Right lobe of liver (tissue), 6 donors: ENCODE measurements at regions not wholly inside any gene's neighbourhood (a gene's known extent, or its start where the extent isn't known, plus 50 kb on each side); places are given as distances from the start of the nearest gene placed in this dataset.

Experiments used
- ATAC-seq, 4 donors: fragments of 200-7000 bp; cut with Tn5 transposase; one replicate each; pipeline ENCODE4 v1.9.1; 2020; ENCODE audit warnings: mild to moderate bottlenecking in 4 of 4, moderate library complexity in 4 of 4
- DNase-seq, 3 donors: peaks; one replicate each; pipeline ENCODE4 v3.0.0-alpha.2; 2020
- H3K27ac ChIP-seq, 3 donors: fragments of 200-600 bp; one replicate each; pipeline ENCODE4 v1.8.0; 2022
- H3K27me3 ChIP-seq, 2 donors: fragments of 200-600 bp; one replicate each; pipeline ENCODE4 v1.8.0; 2022
- H3K36me3 ChIP-seq, 4 donors: fragments of 200-600 bp; sonication (generic) in 1 of 4; one replicate each; pipeline versions ENCODE4 v1.5.1 to v1.8.0; 2017 to 2022; ENCODE audit warnings: control low read depth in 1 of 4
- H3K4me1 ChIP-seq, 4 donors: fragments of 200-600 bp; sonication (generic) in 1 of 4; one replicate each; pipeline versions ENCODE4 v1.5.1 to v1.8.0; 2017 to 2022; ENCODE audit warnings: control low read depth in 1 of 4
- H3K4me3 ChIP-seq, 3 donors: fragments of 200-600 bp; one replicate each; pipeline ENCODE4 v1.8.0; 2022
- H3K9me3 ChIP-seq, 4 donors: fragments of 200-600 bp; sonication (generic) in 1 of 4; one replicate each; pipeline versions ENCODE4 v1.5.1 to v1.8.0; 2017 to 2022; ENCODE audit warnings: control low read depth in 1 of 4
- POLR2A ChIP-seq: fragments of 450-650 bp; IDR thresholded peaks from one replicate; pipeline ENCODE4 v1.6.1; 2017; ENCODE audit warnings: antibody characterized with exemption, mild to moderate bottlenecking
- WGBS: methylation state at CpG from one replicate; pipeline ENCODE4 v1.1.6; 2018; ENCODE audit warnings: low coverage, low lambda C conversion rate; ENCODE audit not compliant: insufficient coverage; ENCODE audit errors: missing lambda C conversion rate; 5-methylcytosine and 5-hydroxymethylcytosine counted together
- intact Hi-C, 2 donors: fragments of 100-400 bp; cut with DNase I; formaldehyde crosslinking; loops; one replicate each; pipeline versions ENCODE4 v1.11.2 to v1.14.1; 2022
- TF ChIP-seq, protein P1 (sequence below), 4 donors: fragments of 200-600 bp in 3 of 4; fragments of 450-650 bp in 1 of 4; IDR thresholded peaks; one replicate each; pipeline versions ENCODE4 v1.5.1 to v1.8.0; 2016 to 2022; ENCODE audit warnings: antibody characterized with exemption in 4 of 4, mild to moderate bottlenecking in 2 of 4
- donor health status: DM: no; HTN: yes; CAD: no.
- donor health status: DM: no; HTN: no; CAD: no.
- donor health status: DM: no; HTN: no; CAD: no.
- donor health status: DM: no; HTN: yes; CAD: no.
- donor health status: DM: no; HTN: yes; CAD: no.

DNA sequence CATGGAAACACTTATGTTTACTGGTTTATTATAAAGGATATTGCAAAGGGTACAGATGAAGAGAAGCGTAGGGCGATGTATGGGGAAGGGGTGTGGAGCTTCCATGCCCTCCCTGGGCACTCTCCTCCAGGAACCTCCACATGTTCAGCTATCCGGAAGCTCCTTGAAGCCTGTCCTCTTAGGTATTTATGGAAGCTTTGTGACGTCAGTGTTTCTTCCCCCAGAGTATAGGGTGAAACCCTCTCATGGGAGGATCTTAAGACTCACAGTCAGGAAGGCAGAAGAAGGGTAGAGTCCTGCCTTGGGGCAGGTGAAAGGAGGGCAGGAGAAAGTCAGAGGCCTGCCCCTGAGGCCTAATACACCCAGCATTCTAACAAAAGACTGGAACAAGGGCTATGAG, 61.3 kb upstream of the CREB1 start:
- intact Hi-C loops, result loop anchor here in 1 of 2 donors (10.0 kb wide), 1 partner anchor 484 kb away; no protein-coding TSS in a partner anchor
- Histone ChIP-seq H3K27ac (no peak overlapping the region), H3K36me3 (no peaks in the 10 kb centered on the region), H3K4me1 (peaks cover 0 to 4% (median 0%) of the 10 kb centered on the region in 4 donors), H3K27me3 (no peaks in the 10 kb centered on the region), H3K9me3 (no peaks in the 10 kb centered on the region), H3K4me3 (no peak overlapping the region)
- ATAC-seq (no peak), DNase-seq (no peak)
- no peak for TF ChIP-seq POLR2A
- TF ChIP-seq, protein P1, sequence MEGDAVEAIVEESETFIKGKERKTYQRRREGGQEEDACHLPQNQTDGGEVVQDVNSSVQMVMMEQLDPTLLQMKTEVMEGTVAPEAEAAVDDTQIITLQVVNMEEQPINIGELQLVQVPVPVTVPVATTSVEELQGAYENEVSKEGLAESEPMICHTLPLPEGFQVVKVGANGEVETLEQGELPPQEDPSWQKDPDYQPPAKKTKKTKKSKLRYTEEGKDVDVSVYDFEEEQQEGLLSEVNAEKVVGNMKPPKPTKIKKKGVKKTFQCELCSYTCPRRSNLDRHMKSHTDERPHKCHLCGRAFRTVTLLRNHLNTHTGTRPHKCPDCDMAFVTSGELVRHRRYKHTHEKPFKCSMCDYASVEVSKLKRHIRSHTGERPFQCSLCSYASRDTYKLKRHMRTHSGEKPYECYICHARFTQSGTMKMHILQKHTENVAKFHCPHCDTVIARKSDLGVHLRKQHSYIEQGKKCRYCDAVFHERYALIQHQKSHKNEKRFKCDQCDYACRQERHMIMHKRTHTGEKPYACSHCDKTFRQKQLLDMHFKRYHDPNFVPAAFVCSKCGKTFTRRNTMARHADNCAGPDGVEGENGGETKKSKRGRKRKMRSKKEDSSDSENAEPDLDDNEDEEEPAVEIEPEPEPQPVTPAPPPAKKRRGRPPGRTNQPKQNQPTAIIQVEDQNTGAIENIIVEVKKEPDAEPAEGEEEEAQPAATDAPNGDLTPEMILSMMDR (IDR thresholded peaks at IDR 0.05), result no peak
- WGBS, result 93% methylated on average over 4 of the region's 4 CpGs

DNA sequence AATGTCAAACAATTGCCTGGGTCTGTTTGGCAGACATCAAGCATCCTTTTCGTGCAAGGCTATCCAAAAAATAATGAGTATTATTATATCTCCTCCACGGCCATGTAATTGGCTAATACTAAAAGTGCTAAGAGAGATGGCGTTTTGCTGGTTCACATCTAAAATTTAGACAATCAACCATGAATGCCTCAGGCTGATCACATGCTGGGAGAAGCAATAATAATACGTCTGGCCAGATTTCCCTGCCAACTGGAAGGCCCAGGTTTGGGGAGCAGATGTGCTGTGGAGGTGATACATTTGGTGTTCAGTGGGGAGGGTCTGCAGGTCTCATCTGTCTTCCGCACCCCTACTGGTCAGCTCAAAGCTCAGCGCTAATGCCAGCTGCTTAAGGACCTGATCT, 60.3 kb upstream of the CREB1 start:
- no peak overlapping the region for H3K27ac ChIP-seq
- WGBS, result 88% methylated on average over 3 of the region's 6 CpGs
- intact Hi-C loops, result loop anchor here in 1 of 2 donors (10.0 kb wide), 1 partner anchor 485 kb away; no protein-coding TSS in a partner anchor
- no peaks in the 10 kb centered on the region for H3K36me3 ChIP-seq
- DNase-seq (no peak), ATAC-seq (no peak)
- H3K27me3 ChIP-seq, result no peaks in the 10 kb centered on the region
- H3K4me1 ChIP-seq, result peaks cover 0 to 4% (median 0%) of the 10 kb centered on the region in 4 donors
- TF ChIP-seq POLR2A, result no peak
- TF ChIP-seq, protein P1 (IDR thresholded peaks at IDR 0.05), result no peak
- H3K9me3 ChIP-seq, result no peaks in the 10 kb centered on the region
- H3K4me3 ChIP-seq, result no peak overlapping the region

DNA sequence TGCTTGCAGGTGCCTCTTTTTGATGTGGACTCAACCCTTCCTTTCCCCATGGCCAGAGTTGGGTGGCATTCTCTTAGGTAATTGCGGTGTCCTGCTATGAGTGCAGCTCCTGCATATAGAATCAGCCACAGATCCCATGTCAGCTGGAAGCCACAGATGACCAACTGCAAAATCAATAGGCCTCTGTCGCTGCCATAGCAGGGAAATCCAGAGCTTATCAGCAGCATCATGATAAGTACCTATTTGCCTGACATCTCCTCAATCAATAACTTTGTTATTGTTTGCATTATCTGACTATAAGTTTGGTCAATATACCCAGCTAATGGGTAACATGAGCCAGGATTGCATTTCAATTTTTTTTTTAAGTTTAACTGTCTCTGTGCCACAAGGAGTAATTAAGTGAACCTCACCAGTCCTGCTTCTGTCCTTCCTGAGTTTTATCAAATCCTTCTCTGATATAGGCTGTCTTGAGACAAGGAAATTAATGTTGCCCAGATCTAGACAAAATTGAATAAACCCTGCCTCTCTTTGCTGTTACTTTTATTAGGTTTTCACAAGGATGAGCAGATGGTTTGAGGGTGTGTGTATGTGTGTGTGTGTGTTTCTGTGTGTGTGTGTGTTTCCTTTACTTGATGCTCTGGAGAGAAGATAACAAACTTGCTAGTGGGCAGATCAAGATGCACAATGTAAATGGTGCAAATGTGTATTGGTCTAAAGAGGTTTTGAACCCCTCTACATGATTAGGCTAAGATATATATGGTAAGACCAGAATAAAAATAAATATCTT, 59.6 kb upstream of the CREB1 start:
- no peaks in the 10 kb centered on the region for H3K36me3 ChIP-seq
- intact Hi-C loops, result loop anchor here (5.0 to 10.0 kb wide), 4 partner anchors 485 to 675 kb away; no protein-coding TSS in a partner anchor
- H3K4me1 ChIP-seq, result peaks cover 0 to 4% (median 0%) of the 10 kb centered on the region in 4 donors
- ATAC-seq, result no peak
- WGBS, result 30% methylated on average over 1 of the region's 2 CpGs
- no peak for DNase-seq
- H3K9me3 ChIP-seq, result no peaks in the 10 kb centered on the region
- TF ChIP-seq POLR2A, result no peak
- TF ChIP-seq, protein P1 (IDR thresholded peaks at IDR 0.05), result no peak
- H3K4me3 ChIP-seq, result no peak overlapping the region
- H3K27ac ChIP-seq, result no peak overlapping the region
- no peaks in the 10 kb centered on the region for H3K27me3 ChIP-seq

- 87% methylated on average over 4 of the region's 4 CpGs for WGBS
- no peak overlapping the region for H3K4me3 ChIP-seq
- no peaks in the 10 kb centered on the region for H3K36me3 ChIP-seq
- no peak for TF ChIP-seq POLR2A
- TF ChIP-seq, protein P1 (IDR thresholded peaks at IDR 0.05), result no peak
- DNase-seq (no peak), ATAC-seq (no peak)
- intact Hi-C loops, result loop anchor here (5.0 to 10.0 kb wide), 3 partner anchors 489 to 676 kb away; no protein-coding TSS in a partner anchor
- H3K4me1 ChIP-seq, result peaks cover 0 to 4% (median 0%) of the 10 kb centered on the region in 4 donors
- H3K27me3 ChIP-seq, result no peaks in the 10 kb centered on the region
- H3K9me3 ChIP-seq, result no peaks in the 10 kb centered on the region
- H3K27ac ChIP-seq, result no peak overlapping the region
Observed at GRCh38 chr2:207471261-207471660, 58.5 kb upstream of the CREB1 start.
